ENCODE measurements at regions not wholly inside any gene's neighbourhood (a gene's known extent, or its start where the extent isn't known, plus 50 kb on each side); places are given as distances from the start of the nearest gene placed in this dataset.

DNA sequence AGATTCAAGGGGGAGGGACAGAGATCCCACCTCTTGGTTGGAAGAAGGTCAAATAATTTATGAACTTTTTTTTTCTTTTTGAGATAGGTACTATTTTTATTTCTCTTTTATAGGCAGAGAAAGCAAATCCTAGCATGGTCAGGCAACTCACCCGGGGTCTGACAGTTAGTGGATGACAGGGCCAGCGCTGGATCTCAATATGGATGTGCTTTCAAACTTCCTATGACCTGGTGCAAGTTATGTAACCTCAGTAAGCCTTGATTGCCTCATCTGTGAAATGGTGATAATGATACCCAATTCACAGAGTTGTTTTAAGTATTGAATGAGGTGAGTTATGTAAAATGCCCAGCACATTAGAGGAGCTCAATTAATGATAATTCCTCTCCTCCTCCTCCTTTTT lies 86.8 kb upstream of the MEF2A start:
- in situ Hi-C loops (cut with MboI; ENCODE audit: low sequenced_read_pairs, unreplicated experiment): no loop called here
- no peak for DNase-seq (ENCODE audit: low spot score)
- TF ChIP-seq, protein P1, sequence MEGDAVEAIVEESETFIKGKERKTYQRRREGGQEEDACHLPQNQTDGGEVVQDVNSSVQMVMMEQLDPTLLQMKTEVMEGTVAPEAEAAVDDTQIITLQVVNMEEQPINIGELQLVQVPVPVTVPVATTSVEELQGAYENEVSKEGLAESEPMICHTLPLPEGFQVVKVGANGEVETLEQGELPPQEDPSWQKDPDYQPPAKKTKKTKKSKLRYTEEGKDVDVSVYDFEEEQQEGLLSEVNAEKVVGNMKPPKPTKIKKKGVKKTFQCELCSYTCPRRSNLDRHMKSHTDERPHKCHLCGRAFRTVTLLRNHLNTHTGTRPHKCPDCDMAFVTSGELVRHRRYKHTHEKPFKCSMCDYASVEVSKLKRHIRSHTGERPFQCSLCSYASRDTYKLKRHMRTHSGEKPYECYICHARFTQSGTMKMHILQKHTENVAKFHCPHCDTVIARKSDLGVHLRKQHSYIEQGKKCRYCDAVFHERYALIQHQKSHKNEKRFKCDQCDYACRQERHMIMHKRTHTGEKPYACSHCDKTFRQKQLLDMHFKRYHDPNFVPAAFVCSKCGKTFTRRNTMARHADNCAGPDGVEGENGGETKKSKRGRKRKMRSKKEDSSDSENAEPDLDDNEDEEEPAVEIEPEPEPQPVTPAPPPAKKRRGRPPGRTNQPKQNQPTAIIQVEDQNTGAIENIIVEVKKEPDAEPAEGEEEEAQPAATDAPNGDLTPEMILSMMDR (IDR thresholded peaks at IDR 0.05; ENCODE audit: borderline replicate concordance, control extremely low read depth, extremely low read depth, insufficient read depth, missing control alignments): no peak

DNA sequence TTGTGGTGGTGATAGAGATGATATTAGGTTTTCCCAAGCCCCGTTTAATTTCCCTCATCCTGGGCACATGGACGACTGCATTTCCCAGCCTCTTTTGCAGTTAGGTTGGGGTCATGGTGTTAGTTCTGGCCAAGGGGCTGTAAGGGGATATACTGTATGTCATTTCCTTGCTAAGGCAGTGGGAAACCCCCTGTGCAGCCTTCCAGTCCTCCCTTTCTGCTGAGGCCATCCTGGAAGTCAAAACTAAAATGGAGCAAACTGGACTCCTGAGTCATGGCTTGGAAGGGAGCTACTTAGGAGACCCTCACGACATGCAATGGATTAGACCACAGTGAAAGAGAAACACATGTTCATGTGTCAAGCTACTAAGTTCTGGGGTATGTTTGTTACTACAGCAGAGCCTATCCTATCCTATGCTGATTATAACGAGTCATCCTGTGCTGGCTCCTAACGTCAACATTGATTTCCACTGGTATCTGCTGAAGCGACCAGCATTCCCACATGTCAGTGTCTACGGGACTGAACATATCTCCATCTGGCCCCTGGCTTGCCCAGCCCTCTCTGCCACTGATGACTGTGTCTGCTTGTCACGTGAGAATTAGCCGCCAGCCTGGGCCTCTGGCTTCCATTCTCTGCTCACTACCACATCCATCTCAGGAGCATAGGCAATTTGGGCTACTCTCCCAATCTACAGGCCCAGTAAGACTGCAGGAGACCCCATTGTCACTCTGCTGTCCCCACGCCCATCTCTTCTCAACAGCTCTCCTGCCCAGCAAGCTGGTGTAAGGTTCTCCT lies 85.6 kb upstream of the MEF2A start:
- TF ChIP-seq, protein P1 (IDR thresholded peaks at IDR 0.05; ENCODE audit: borderline replicate concordance, control extremely low read depth, extremely low read depth, insufficient read depth, missing control alignments): no peak
- DNase-seq (ENCODE audit: low spot score): no peak
- in situ Hi-C loops (cut with MboI; ENCODE audit: low sequenced_read_pairs, unreplicated experiment): no loop called here

- in situ Hi-C loops (cut with MboI; ENCODE audit: low sequenced_read_pairs, unreplicated experiment): no loop called here
- DNase-seq (ENCODE audit: low spot score): no peak
- TF ChIP-seq, protein P1 (IDR thresholded peaks at IDR 0.05; ENCODE audit: borderline replicate concordance, control extremely low read depth, extremely low read depth, insufficient read depth, missing control alignments): no peak
Observed at GRCh38 chr15:99481113-99481950, 84.5 kb upstream of the MEF2A start.

DNA sequence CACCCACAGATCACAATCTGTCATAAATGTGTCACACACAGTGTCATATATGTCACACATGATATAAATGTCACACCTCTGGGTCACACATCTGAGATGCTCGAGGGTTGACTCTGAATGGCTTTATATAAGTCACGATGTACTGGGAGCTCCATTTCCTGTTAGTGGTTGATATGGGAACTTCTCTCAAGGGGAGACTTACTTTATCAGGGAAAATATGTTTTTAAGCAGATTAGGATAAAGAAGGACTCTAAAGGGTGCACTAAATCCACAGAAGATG lies 83.9 kb upstream of the MEF2A start:
- in situ Hi-C loops (cut with MboI; ENCODE audit: low sequenced_read_pairs, unreplicated experiment): no loop called here
- TF ChIP-seq, protein P1 (IDR thresholded peaks at IDR 0.05; ENCODE audit: borderline replicate concordance, control extremely low read depth, extremely low read depth, insufficient read depth, missing control alignments): no peak
- DNase-seq (ENCODE audit: low spot score): no peak

DNA sequence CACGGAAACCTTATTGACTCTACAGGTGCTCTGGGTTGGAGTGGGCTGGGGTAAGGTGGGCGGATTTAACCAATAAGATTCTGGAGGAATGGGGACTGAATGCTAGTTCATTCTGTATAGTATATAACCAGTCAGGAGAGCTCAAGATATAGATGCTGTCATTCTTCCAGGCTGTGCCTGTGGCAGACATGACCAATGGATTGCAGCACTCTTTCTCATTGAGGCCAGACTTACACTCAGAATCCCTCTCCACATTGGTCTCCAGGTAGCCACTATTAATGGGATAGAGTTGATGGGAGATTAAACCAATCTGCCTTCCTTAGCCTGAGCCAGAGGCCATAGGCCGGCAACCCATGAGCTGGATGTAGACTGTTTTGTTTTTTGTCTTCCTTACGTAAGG lies 82.8 kb upstream of the MEF2A start:
- no peak for DNase-seq (ENCODE audit: low spot score)
- TF ChIP-seq, protein P1 (IDR thresholded peaks at IDR 0.05; ENCODE audit: borderline replicate concordance, control extremely low read depth, extremely low read depth, insufficient read depth, missing control alignments): no peak
- in situ Hi-C loops (cut with MboI; ENCODE audit: low sequenced_read_pairs, unreplicated experiment): no loop called here

DNA sequence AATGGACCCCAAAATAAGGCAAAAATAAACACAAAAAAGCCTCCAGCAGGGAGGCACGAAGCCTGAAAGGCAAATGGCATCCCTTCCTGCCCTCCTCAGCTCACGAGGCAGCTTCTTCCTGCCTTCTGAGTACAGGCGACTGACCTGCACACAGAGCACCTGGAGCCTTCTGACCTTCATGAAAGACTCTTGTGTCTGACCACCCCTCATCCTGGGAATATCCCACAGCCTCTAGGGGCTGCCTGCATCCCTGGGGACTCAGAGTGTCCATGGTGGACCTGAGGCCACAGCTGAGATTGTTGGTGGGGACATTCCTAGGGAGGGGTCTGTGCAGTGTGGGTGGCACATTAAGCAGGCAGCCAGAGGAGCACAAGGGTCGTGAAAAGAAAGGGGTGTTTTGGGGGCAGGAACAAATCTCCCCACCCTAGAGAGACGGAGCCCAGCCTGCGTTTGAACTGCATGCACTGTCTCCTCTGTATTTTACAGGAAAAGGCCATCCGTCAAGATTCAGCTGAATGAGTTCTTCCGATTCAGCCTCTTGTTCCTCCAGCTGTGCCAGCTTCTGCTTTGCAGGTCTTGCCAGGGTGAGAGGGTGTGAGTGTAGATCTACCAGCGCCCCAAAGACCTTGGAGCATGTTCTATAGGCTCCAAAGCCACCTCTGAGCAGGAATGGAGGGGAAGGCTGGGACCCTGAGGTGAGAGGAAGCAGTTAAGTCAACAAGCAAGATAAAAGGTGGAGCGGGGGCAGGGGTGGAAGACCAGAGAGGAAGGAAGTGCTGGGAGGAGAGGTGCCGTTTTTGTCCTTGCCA lies 80.4 kb upstream of the MEF2A start:
- TF ChIP-seq, protein P1 (IDR thresholded peaks at IDR 0.05; ENCODE audit: borderline replicate concordance, control extremely low read depth, extremely low read depth, insufficient read depth, missing control alignments): no peak
- in situ Hi-C loops (cut with MboI; ENCODE audit: low sequenced_read_pairs, unreplicated experiment): no loop called here
- DNase-seq (ENCODE audit: low spot score): no peak
